AG08395 (cell line): ENCODE measurements at regions not wholly inside any gene's neighbourhood (a gene's known extent, or its start where the extent isn't known, plus 50 kb on each side); places are given as distances from the start of the nearest gene placed in this dataset.

ENCODE experiments used
- DNase-seq: peaks from one replicate; pipeline ENCODE4 v3.0.0; 2012; ENCODE audit warnings: mixed read lengths, low spot score

GRCh38 chr2:236654496-236654895 lies 84.9 kb downstream of the ACKR3 start:
- no peak for DNase-seq

- no peak for DNase-seq
Observed at GRCh38 chr2:236656166-236656565, 86.5 kb downstream of the ACKR3 start.

- no peak for DNase-seq
Observed at GRCh38 chr2:236656721-236657120, 87.1 kb downstream of the ACKR3 start.

GRCh38 chr2:236657215-236657614 lies 87.6 kb downstream of the ACKR3 start:
- DNase-seq, result no peak

GRCh38 chr2:236657801-236658200 lies 88.2 kb downstream of the ACKR3 start:
- peak; percentile 20 for DNase-seq

GRCh38 chr2:236658974-236659757 lies 89.5 kb downstream of the ACKR3 start:
- no peak for DNase-seq

- DNase-seq, result no peak
Observed at GRCh38 chr2:236659758-236660150, 90.1 kb downstream of the ACKR3 start.

- DNase-seq, result peak; percentile 44
Observed at GRCh38 chr2:236661061-236661761, 91.6 kb downstream of the ACKR3 start.

GRCh38 chr2:236661762-236662110 lies 92.1 kb downstream of the ACKR3 start:
- DNase-seq, result no peak

GRCh38 chr2:236662231-236663185 lies 92.9 kb downstream of the ACKR3 start:
- peak; percentile 19 for DNase-seq

- DNase-seq, result peak; percentile 91
Observed at GRCh38 chr2:236663287-236664101, 93.9 kb downstream of the ACKR3 start.

GRCh38 chr2:236664136-236664535 lies 94.5 kb downstream of the ACKR3 start:
- no peak for DNase-seq

- no peak for DNase-seq
Observed at GRCh38 chr2:236665101-236665500, 95.5 kb downstream of the ACKR3 start.

- DNase-seq, result no peak
Observed at GRCh38 chr2:236665572-236666118, 96.0 kb downstream of the ACKR3 start.

- DNase-seq, result no peak
Observed at GRCh38 chr2:236666646-236667204, 97.1 kb downstream of the ACKR3 start.

GRCh38 chr2:236667526-236667925 lies 97.9 kb downstream of the ACKR3 start:
- no peak for DNase-seq

GRCh38 chr2:236668531-236668969 lies 98.9 kb downstream of the ACKR3 start:
- DNase-seq, result no peak

- DNase-seq, result no peak
Observed at GRCh38 chr2:236670235-236670620, 100.6 kb downstream of the ACKR3 start.

- no peak for DNase-seq
Observed at GRCh38 chr2:236671896-236672562, 102.4 kb downstream of the ACKR3 start.

GRCh38 chr2:236672606-236673005 lies 103.0 kb downstream of the ACKR3 start:
- no peak for DNase-seq
